ENCODE measurements at regions not wholly inside any gene's neighbourhood (a gene's known extent, or its start where the extent isn't known, plus 50 kb on each side); places are given as distances from the start of the nearest gene placed in this dataset.

- H3K79me2 ChIP-seq (ENCODE audit: low read length): no peaks in the 10 kb centered on the region
- no peaks in the 10 kb centered on the region for H3K27me3 ChIP-seq (replicated peaks; ENCODE audit: insufficient read depth, low read length)
- no peaks in the 10 kb centered on the region for H3F3A ChIP-seq (ENCODE audit: insufficient read depth, low read length)
- TF ChIP-seq EZH2phosphoT487 (IDR thresholded peaks at IDR 0.05; ENCODE audit: low read length) (no peak), EZH2 (optimal IDR thresholded peaks at IDR 0.05; ENCODE audit: low read depth, low read length) (no peak), CTCF (IDR thresholded peaks at IDR 0.05; ENCODE audit: low read length) (no peak)
- no peak overlapping the region for H3K4me2 ChIP-seq (ENCODE audit: low read depth, low read length)
- H3K9me2 ChIP-seq (replicated peaks; ENCODE audit: insufficient read depth, low read length): no peaks in the 10 kb centered on the region
- no peaks in the 10 kb centered on the region for H3K4me1 ChIP-seq (ENCODE audit: low read length)
- H3K9me3 ChIP-seq (replicated peaks; ENCODE audit: insufficient read depth, low read length): no peaks in the 10 kb centered on the region
- H3K27ac ChIP-seq (ENCODE audit: low read length): no peak overlapping the region
- no peaks in the 10 kb centered on the region for H3K36me3 ChIP-seq (replicated peaks; ENCODE audit: insufficient read depth, low read length)
- no peak overlapping the region for H3K4me3 ChIP-seq (ENCODE audit: low read length)
- no peak for DNase-seq
- no peak overlapping the region for H2AFZ ChIP-seq (ENCODE audit: low read length)
- no peaks in the 10 kb centered on the region for H4K20me1 ChIP-seq (ENCODE audit: insufficient read depth, low read length)
- H3K9ac ChIP-seq (ENCODE audit: low read length): no peak overlapping the region
Observed at GRCh38 chr10:94220717-94221116, 142.0 kb downstream of the NOC3L start.

DNA sequence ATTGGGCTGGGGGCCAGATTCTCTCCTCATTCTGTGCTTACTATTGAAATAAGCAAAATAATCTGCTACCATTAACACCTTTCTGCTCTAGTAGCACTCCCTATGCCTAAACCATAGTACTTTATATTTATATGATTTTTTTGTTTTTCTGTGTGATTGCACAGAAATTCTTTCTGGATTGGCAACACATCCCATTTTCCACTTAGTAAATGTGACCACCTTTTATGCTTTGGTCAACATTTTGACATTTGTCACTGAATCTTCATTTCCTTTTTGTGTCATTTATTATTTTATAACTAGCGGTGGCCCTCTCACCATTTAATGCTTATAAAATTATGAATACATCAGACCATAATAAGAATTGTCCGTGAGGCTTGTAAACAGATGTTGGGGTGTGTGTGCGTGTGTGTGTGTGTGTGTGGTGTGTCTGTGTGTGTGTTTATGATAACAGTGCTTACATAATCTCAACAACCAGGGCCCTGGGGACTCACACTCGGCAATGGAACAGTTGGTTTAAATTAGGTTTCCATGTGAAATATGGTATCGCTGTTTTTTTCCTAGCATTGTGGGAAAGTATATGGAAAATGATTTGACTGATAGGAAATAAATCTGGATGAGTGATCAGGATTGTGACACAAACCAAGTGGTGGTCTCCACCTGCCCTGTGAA is 138.9 kb downstream of the NOC3L start:
- H3K36me3 ChIP-seq (replicated peaks; ENCODE audit: insufficient read depth, low read length): no peaks in the 10 kb centered on the region

GRCh38 chr10:94224656-94225055 is 138.1 kb downstream of the NOC3L start:
- Histone ChIP-seq H4K20me1 (ENCODE audit: insufficient read depth, low read length) (no peaks in the 10 kb centered on the region), H3K4me1 (ENCODE audit: low read length) (no peaks in the 10 kb centered on the region), H3K9ac (ENCODE audit: low read length) (no peak overlapping the region), H3K36me3 (replicated peaks; ENCODE audit: insufficient read depth, low read length) (no peaks in the 10 kb centered on the region), H3F3A (ENCODE audit: insufficient read depth, low read length) (no peaks in the 10 kb centered on the region), H3K79me2 (ENCODE audit: low read length) (no peaks in the 10 kb centered on the region), H3K4me2 (ENCODE audit: low read depth, low read length) (no peak overlapping the region), H2AFZ (ENCODE audit: low read length) (no peak overlapping the region), H3K9me2 (replicated peaks; ENCODE audit: insufficient read depth, low read length) (no peaks in the 10 kb centered on the region), H3K27ac (ENCODE audit: low read length) (no peak overlapping the region), H3K4me3 (ENCODE audit: low read length) (no peak overlapping the region), H3K9me3 (replicated peaks; ENCODE audit: insufficient read depth, low read length) (no peaks in the 10 kb centered on the region), H3K27me3 (replicated peaks; ENCODE audit: insufficient read depth, low read length) (no peaks in the 10 kb centered on the region)
- no peak for TF ChIP-seq EZH2phosphoT487 (IDR thresholded peaks at IDR 0.05; ENCODE audit: low read length)
- TF ChIP-seq CTCF (IDR thresholded peaks at IDR 0.05; ENCODE audit: low read length): no peak
- no peak for TF ChIP-seq EZH2 (optimal IDR thresholded peaks at IDR 0.05; ENCODE audit: low read depth, low read length)
- no peak for DNase-seq

More for the DNA sequence above, 138.9 kb downstream of the NOC3L start:
- Histone ChIP-seq H3K27me3 (replicated peaks; ENCODE audit: insufficient read depth, low read length) (no peaks in the 10 kb centered on the region), H3F3A (ENCODE audit: insufficient read depth, low read length) (no peaks in the 10 kb centered on the region), H3K4me2 (ENCODE audit: low read depth, low read length) (no peak overlapping the region), H3K4me1 (ENCODE audit: low read length) (no peaks in the 10 kb centered on the region), H3K79me2 (ENCODE audit: low read length) (no peaks in the 10 kb centered on the region), H3K9ac (ENCODE audit: low read length) (no peak overlapping the region), H3K9me3 (replicated peaks; ENCODE audit: insufficient read depth, low read length) (no peaks in the 10 kb centered on the region), H3K4me3 (ENCODE audit: low read length) (no peak overlapping the region), H4K20me1 (ENCODE audit: insufficient read depth, low read length) (no peaks in the 10 kb centered on the region), H3K9me2 (replicated peaks; ENCODE audit: insufficient read depth, low read length) (no peaks in the 10 kb centered on the region), H2AFZ (ENCODE audit: low read length) (no peak overlapping the region), H3K27ac (ENCODE audit: low read length) (no peak overlapping the region)
- no peak for TF ChIP-seq CTCF (IDR thresholded peaks at IDR 0.05; ENCODE audit: low read length)
- TF ChIP-seq EZH2phosphoT487 (IDR thresholded peaks at IDR 0.05; ENCODE audit: low read length): no peak
- TF ChIP-seq EZH2 (optimal IDR thresholded peaks at IDR 0.05; ENCODE audit: low read depth, low read length): no peak
- no peak for DNase-seq
